ENCODE measurements at regions not wholly inside any gene's neighbourhood (a gene's known extent, or its start where the extent isn't known, plus 50 kb on each side); places are given as distances from the start of the nearest gene placed in this dataset.

- DNase-seq: no peak
Observed at GRCh38 chr7:128145191-128145590, 95.9 kb upstream of the LEP start.

DNA sequence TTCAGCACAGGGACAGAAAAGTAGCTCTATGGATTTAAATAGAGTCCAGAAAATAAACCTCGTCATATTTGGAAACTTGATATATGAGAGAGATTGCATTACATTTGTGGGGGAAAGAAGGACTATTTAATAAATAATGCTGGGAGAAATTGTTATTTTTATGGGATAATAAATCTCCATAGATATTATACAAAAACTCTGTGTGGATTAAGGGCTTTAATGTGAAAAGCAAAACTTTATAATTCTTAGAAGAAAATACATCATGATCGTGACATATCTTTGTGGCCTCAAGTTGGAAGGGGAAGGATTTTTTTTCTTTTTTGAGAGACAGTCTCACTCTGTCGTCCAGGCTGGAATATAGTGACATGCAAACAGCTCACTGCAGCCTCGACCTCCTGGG lies 95.0 kb upstream of the LEP start:
- DNase-seq: no peak

GRCh38 chr7:128148676-128149075 lies 92.4 kb upstream of the LEP start:
- no peak for DNase-seq

DNA sequence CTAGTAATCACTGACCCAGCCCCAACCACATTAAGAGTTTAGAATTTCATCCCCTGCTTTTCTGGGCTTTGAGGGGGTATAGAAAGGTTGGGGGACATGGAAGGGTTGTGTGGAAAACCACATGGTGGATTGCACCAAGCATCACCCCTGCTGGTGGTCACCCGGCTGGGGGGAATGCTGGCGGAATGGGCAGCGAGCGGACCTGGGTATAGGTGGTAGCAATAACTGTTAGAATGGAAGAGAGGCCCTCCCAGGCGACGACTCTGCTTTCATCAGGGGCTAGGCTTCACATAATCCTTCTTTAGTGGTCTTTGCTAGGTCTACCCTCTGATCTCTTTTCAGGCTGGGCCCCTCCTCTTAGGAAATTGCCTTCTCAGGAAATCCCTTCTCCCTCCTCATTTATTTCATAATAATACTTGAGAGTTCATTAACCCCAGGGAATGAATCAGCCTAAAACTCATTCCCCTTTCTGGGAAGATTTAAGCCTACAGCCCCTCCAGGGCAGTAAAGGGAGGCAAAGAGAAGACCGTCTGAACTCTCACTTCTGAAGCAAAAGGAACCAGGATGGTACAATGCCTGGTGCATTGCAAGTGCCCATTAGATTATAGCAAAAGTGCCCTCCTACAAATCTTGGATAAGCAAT lies 90.7 kb upstream of the LEP start:
- DNase-seq: no peak

GRCh38 chr7:128151635-128152034 lies 89.4 kb upstream of the LEP start:
- no peak for DNase-seq

- DNase-seq: no peak
Observed at GRCh38 chr7:128152721-128153120, 88.4 kb upstream of the LEP start.

GRCh38 chr7:128153436-128153835 lies 87.6 kb upstream of the LEP start:
- no peak for DNase-seq

GRCh38 chr7:128154504-128154903 lies 86.6 kb upstream of the LEP start:
- no peak for DNase-seq

- no peak for DNase-seq
Observed at GRCh38 chr7:128155100-128155740, 85.9 kb upstream of the LEP start.

DNA sequence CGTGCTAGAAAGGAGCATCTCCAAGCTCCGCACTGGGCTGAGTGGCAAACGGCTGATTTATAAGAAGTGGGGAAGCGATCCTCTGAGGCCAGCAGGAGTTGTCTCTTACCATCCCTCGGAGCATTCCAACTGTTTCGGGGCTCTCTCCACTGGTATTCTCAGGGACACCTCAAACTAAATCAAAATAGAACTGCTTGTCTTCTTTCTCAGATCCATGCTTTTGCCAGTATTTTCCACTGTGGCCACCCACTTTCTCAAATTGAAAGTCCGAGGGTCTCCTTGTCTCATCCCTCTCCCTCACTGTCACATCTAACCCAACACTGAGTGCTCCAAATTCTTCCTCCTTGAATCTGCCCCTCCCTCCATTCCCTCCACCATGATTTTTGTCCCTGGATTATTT lies 83.2 kb upstream of the LEP start:
- no peak for DNase-seq

GRCh38 chr7:128158370-128158769 lies 82.7 kb upstream of the LEP start:
- no peak for DNase-seq

DNA sequence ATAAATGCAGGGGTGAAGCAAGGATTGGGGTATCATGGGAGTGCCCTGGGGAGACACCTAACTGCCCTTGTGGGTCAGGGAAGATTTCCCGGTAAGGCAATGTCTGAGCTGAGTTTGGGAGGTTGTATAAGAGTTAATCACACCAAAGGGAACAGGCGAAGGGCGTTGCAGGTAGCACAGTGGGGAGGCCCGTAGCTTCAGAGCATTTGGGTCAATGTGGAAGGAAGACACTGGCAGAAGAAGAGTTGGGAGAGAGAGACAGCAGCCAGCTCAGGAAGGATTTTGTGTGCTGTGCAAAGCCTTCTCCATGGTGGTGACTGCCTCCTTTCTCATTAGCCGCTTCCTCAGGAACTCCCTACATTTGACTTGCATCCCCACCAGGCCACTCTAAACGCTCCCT lies 80.8 kb upstream of the LEP start:
- DNase-seq: no peak

GRCh38 chr7:128161466-128162125 lies 79.5 kb upstream of the LEP start:
- no peak for DNase-seq

DNA sequence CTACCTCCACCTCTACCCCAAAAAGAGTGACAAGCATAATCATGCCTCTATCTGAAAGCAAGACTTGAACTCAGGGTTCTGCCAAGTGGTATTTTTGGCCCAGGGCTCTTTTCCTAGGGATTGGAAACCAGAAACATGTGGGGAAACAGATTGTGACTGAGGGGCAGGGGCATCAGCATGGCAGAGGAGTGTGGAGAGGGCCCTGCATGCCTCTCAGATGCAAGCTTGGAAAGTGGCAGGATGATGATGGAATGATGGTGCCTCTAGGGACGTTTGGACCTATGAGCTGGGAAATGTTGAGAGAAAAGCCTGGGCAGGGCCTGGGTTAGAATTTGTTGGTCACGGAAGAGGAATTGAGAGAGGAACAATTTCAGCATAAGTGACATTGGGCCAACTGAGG lies 78.4 kb upstream of the LEP start:
- no peak for DNase-seq

DNA sequence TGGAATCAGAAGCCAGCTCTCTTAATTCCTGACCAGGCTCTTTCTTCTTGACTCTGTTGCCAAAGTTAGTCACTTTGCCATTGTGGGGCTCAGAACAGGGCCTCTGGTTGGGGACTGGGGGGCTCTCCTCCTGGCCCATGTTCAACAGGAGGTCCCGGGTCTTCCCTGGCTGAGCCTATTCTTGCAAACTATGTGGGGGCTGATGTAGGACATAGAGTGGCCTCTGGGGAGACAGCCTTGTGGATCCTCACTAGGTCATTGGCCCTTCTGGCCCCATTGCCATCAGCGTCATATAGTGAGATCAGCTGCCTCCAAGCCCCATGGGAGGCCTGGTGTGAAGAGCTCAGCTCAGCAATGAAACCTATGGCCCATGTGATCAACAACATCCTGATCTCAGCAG lies 77.6 kb upstream of the LEP start:
- no peak for DNase-seq

DNA sequence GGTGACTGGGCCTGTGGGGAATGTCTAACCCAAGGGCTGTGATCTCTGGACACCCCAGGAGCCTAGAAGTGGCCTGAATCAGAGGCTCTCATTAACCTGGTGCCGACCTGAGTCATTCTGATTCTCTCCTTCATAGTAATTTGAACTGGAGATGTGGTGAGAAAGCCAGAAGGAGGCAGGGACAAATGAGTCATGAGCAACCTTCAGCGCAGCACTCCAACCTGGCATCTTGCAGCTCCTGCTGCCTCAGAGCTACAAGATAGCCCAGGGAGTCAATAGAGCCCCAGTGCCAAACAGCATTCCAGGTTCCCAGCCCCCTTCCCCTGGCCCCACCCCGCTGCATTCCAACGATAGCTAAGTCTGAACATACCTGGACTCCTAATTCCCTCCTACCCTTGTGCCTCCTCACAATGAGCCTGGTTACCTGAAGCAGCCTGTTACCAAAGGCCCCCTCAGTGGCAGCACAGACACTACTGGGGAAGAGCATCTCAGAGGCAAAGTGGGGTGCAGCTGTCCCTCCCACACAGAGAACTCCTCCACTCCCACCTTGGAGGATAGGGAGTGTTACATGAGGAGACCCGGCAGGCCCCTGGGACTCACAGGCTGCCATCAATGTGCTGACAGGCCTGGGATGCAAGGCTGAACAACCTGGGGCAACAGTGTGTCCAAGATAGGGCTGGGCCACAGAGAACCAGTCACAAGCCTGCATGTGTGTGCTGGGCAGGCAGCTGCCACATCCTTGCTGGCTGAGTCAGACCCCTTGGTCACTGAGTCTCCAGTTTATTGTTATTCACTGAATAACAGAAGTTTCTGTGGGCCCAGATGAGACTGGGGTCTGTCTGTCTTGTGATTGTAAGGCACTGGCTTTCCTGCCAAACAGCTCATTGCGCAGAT lies 76.8 kb upstream of the LEP start:
- DNase-seq: no peak

- no peak for DNase-seq
Observed at GRCh38 chr7:128164955-128165670, 76.0 kb upstream of the LEP start.

DNA sequence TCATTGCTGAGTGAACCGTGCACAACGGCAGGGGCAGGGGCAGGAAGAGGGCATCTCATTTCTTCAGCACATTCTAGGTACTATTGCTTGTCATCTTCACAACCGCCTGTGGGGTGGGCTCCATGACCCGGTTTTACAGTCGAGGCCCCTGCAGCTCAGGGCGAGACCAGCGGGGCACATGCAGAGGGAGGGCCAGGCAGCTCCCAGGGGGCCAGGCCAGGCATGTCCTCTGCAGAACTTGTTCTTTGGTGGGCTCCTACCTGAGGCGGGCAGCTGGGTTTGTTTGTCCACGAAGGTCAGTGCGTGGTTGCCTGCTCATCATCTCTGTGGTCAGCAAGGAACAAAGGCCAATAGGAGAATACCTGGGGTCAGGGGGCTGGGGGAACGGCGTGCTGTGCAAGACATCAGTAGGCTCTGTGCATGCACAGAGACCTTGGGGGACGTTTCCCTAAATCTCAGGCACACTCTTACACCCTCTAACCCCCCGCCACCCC lies 75.1 kb upstream of the LEP start:
- no peak for DNase-seq

DNA sequence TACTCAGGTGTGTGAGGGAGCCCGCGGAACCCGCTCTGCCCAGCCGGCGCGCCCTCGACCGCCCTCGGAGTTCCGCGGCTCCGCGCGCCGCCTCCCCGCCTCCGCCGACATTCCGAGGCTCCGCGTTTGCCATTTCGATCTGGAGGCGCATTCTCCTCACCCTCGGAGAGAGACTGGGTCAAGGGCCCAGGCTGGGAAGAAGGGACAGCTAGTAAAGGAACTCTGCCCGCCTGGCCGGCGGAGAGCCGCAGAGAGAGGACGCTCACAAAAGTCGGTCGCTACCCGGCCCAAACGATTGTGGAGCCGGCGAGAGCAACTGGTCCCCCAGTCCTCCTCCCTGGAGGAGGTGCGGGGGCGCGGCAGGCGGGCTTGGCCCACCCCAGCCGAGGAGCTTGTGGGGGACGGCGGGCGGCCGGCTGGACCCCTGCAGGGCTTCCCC lies 74.5 kb upstream of the LEP start:
- no peak for DNase-seq

GRCh38 chr7:128167042-128167701 lies 73.9 kb upstream of the LEP start:
- DNase-seq: no peak

- DNase-seq: no peak
Observed at GRCh38 chr7:128167791-128168666, 73.0 kb upstream of the LEP start.
